22Rv1 (cell line): ENCODE measurements at regions not wholly inside any gene's neighbourhood (a gene's known extent, or its start where the extent isn't known, plus 50 kb on each side); places are given as distances from the start of the nearest gene placed in this dataset.

Experiments
- CTCF ChIP-seq: fragments of 450-650 bp; IDR thresholded peaks from 2 replicates; pipeline ENCODE4 v1.5.1; 2017; ENCODE audit warnings: mild to moderate bottlenecking
- ZFX ChIP-seq: fragments of 450-650 bp; IDR thresholded peaks from 2 replicates; pipeline ENCODE4 v1.6.1; 2017; ENCODE audit warnings: antibody characterized with exemption, borderline replicate concordance

GRCh38 chr6:21952367-21952766 lies 344.5 kb downstream of the PRL start:
- TF ChIP-seq CTCF (no peak), ZFX (no peak)
